Fibroblast of the aortic adventitia (primary cell): ENCODE measurements at regions not wholly inside any gene's neighbourhood (a gene's known extent, or its start where the extent isn't known, plus 50 kb on each side); places are given as distances from the start of the nearest gene placed in this dataset.

Source experiments
- DNase-seq: peaks from one replicate; pipeline ENCODE4 v3.0.0-alpha.2; 2010; ENCODE audit warnings: low read depth
- H3K4me3 ChIP-seq: 2 replicates; pipeline ENCODE4 v1.5.1; 2011; ENCODE audit warnings: low read depth, mild to moderate bottlenecking, control low read depth, low read length, moderate library complexity
- CTCF ChIP-seq: IDR thresholded peaks from 2 replicates; pipeline ENCODE4 v1.5.1; 2011; ENCODE audit warnings: mild to moderate bottlenecking, low read length, control low read depth, inconsistent platforms; ENCODE audit not compliant: insufficient read depth

DNA sequence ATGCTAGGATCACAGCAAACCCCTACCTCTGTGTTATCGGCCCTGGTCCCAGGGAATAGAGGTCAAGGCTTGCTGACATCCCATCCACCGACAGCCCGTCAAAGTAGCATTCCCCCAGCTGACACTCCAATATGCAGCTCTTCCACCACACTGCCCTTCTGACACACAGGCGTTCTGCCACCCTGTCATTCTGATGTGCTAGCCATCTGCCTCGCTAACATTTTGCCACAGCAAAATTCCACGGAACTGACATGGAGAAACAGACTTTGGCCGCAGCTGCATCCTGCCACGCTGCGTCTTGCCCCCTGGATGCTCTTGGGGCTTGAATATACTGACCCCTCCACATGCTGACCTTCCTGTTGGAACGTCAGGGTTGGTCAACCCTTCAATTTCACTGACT is 163.2 kb upstream of the CSF3R start:
- TF ChIP-seq CTCF = no peak
- no peak for DNase-seq
- no peak overlapping the region for H3K4me3 ChIP-seq

DNA sequence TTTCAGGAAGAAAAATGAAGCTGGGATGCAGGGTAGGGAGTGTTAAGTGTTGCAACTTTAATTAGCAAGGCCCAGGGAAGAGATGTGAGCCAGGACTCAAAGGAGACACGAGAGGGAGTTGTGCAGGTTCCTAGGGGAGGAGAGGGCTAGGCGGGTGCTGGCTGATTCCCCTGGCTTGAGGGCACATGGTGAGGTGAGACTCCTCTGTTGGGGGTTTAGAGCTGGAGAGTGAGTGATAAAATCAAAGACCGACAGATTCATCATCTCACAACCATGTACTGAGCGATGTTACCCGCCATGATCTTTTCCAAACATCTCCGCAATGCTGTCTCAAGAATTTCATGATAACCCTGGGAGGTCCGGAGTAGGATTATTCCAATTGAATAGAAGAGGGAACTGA is 161.8 kb upstream of the CSF3R start:
- no peak for TF ChIP-seq CTCF

DNA sequence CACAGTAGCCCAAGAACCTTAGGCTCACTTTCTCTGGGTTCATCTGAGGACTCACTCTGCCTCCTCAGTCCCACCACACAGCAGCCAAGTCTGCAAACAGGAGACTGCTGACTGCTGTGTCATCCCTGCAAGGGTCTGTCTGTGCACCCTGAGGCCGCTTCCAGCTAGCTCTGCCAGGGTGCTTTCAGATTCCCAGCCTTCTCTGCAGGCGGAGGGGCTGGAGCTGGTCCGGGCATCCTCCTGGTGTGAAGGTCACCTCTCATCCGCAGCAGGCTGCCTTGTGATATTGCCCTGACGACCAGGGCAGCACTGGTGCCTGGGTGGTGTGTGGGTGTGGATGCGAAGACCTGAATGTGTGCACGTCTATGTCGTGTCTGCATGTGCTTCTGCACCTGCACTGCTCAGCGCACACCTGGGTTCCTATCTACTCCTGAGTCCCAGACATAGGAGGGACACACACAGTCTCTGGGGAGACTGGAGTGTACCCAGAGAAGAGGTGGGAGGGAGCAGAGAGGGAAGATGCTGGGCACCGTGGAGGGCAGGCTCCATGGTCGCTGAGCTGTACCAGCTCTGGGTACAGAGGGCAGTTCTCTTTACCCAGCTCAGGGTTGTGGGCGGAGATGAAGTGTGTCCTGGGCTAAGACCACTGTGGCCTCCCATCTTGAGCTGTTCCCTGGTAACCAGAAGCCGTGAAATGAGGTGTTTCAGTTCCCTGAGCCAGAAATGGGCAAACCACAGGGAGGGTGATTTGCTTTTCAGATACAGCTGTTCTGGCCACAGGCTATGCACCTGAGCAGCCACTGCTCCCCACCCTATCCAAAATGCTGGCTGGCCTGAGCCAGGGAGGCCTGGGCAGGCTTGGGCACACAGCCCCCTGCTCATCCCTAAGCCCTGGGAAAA is 160.9 kb upstream of the CSF3R start:
- TF ChIP-seq CTCF = no peak
- no peak overlapping the region for H3K4me3 ChIP-seq
- no peak for DNase-seq

More for the DNA sequence above, 161.8 kb upstream of the CSF3R start:
- H3K4me3 ChIP-seq = no peak overlapping the region
- DNase-seq = no peak

DNA sequence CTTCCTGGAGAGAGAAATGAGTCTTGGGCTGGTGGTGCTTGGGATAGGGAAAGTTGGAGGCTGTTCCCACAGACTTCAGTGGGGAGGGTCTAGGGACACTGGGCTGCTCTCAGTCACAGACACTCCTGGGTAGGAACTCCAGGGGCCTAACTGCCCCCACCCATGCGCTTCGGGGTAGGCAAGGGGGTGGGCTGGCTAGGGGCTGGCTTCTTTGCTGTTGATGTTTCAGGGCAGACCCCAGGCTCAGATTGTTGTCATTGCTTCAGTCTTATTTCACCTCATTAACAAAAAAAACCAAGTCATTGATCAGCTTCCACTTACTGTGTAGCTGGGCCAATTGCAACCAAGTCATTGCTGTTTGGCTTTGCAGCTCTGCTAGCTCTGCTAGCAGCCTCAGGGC is 160.1 kb upstream of the CSF3R start:
- DNase-seq = no peak
- H3K4me3 ChIP-seq = no peak overlapping the region
- no peak for TF ChIP-seq CTCF

GRCh38 chr1:36641776-36642175 is 159.1 kb upstream of the CSF3R start:
- no peak overlapping the region for H3K4me3 ChIP-seq
- no peak for DNase-seq
- TF ChIP-seq CTCF = no peak

DNA sequence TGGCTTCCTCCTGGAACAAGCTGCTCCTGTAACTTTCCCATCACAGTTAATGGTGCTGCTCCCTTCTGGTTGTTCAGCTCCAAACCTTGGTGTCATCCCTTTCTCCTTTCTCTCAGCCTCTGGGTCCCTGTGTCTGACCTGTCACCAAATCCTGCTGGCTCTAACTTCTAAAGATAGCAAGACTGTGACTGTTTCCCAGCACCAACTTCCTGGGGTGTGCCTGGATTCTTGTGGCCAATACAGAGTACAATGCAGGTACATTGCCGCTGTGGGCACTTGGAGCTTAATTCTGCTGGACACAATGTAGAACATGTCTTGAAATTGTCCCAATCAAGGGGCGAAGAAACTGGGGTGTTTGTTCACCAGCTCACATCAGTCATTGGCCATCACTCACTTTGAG is 156.7 kb upstream of the CSF3R start:
- no peak for DNase-seq
- no peak overlapping the region for H3K4me3 ChIP-seq
- no peak for TF ChIP-seq CTCF
